ENCODE measurements at regions not wholly inside any gene's neighbourhood (a gene's known extent, or its start where the extent isn't known, plus 50 kb on each side); places are given as distances from the start of the nearest gene placed in this dataset.
"Not testable (repeated sequence)": the region's sequence is repeated elsewhere in the genome, so short reads cannot be mapped to it uniquely, and the experiment has no call there.

DNA sequence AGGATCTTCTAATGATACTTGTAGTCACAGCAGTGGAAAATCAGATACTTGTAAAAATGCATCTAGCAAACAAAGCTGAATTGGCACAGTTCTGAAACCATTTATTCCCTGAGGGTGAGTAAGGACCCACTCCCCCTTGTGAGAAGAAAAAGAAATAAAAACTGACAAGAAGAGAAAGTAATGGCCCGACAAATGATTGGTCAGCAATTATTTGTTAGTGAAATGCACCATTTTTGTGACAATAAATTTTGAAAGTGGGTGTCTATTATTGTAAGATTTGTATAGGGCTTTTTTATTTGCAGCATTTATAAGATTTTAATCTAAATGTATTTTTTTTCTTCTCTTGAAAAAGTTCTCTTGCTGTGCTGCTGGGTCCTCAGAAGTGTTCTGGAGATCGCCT is 600.8 kb downstream of the STK39 start:
- Histone ChIP-seq H3K4me1 (no peaks in the 10 kb centered on the region), H3K27me3 (no peaks in the 10 kb centered on the region), H3K4me3 (no peak overlapping the region), H3K9me3 (no peaks in the 10 kb centered on the region), H3K27ac (no peak overlapping the region), H3K36me3 (no peaks in the 10 kb centered on the region)
- TF ChIP-seq POLR2AphosphoS5 (IDR thresholded peaks at IDR 0.05) = no peak
- TF ChIP-seq, protein P1, sequence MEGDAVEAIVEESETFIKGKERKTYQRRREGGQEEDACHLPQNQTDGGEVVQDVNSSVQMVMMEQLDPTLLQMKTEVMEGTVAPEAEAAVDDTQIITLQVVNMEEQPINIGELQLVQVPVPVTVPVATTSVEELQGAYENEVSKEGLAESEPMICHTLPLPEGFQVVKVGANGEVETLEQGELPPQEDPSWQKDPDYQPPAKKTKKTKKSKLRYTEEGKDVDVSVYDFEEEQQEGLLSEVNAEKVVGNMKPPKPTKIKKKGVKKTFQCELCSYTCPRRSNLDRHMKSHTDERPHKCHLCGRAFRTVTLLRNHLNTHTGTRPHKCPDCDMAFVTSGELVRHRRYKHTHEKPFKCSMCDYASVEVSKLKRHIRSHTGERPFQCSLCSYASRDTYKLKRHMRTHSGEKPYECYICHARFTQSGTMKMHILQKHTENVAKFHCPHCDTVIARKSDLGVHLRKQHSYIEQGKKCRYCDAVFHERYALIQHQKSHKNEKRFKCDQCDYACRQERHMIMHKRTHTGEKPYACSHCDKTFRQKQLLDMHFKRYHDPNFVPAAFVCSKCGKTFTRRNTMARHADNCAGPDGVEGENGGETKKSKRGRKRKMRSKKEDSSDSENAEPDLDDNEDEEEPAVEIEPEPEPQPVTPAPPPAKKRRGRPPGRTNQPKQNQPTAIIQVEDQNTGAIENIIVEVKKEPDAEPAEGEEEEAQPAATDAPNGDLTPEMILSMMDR (IDR thresholded peaks at IDR 0.05) = no peak
- no peak for TF ChIP-seq EP300 (IDR thresholded peaks at IDR 0.05)
- no peak for TF ChIP-seq POLR2A (IDR thresholded peaks at IDR 0.05)
- 97 to 100% methylated on average over 2 of the region's 2 CpGs for WGBS, 2 donors (ENCODE audit: low coverage in 1 of 2)
- ATAC-seq = no peak

DNA sequence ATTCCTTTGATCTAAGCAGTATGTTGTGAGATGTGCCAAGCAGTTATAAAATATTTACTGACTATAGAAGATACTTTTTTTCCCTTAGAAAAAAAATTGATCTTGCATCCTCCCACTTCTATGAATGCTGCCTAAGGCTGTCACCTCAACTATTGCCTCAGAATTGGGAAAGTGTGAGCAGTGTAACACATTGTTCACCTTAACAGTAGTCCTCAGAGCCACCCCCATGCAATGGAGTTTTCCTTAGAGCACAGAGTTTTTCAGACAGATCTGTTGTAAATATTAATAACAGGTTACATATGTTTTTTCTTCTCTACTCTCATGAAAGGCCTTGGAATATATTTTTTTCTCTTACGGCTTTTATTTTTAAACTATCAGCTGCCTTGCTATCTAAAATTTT is 607.3 kb downstream of the STK39 start:
- WGBS, 2 donors (ENCODE audit: low coverage in 1 of 2) = 62% methylated on average over 1 of the region's 1 CpG; no CpG with 5 or more reads in 1 of the 2 donors
- H3K27me3 ChIP-seq = no peaks in the 10 kb centered on the region
- no peak overlapping the region for H3K4me3 ChIP-seq
- H3K27ac ChIP-seq = no peak overlapping the region
- TF ChIP-seq, protein P1 (IDR thresholded peaks at IDR 0.05) = no peak
- no peak for TF ChIP-seq POLR2A (IDR thresholded peaks at IDR 0.05)
- TF ChIP-seq POLR2AphosphoS5 (IDR thresholded peaks at IDR 0.05) = no peak
- TF ChIP-seq EP300 (IDR thresholded peaks at IDR 0.05) = no peak
- H3K9me3 ChIP-seq = peaks cover 0 to 8% (median 0%) of the 10 kb centered on the region in 3 donors
- no peaks in the 10 kb centered on the region for H3K4me1 ChIP-seq
- no peak for ATAC-seq
- no peaks in the 10 kb centered on the region for H3K36me3 ChIP-seq

DNA sequence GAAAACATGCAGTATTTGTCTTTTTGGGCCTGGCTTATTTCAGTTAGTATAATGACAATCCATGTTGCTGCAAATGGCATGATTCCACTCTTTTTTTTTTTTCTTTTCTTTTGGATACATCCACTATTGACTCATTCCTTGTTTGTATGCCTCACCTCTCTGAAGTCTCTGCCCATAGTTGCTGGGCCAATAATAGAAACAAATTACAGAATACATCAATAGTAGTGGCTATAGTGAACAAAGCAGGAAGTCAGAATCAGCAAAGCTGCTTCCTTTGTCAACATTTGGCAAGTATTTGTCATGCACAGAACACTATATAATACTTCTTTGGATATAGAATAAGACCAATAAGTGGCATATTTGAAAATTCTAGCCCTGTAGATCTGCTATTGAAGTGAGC is 609.7 kb downstream of the STK39 start:
- Histone ChIP-seq H3K4me3 (no peak overlapping the region), H3K36me3 (no peaks in the 10 kb centered on the region), H3K27me3 (no peaks in the 10 kb centered on the region), H3K4me1 (no peaks in the 10 kb centered on the region), H3K9me3 (peaks cover 0 to 8% (median 0%) of the 10 kb centered on the region in 3 donors), H3K27ac (no peak overlapping the region)
- no peak for ATAC-seq
- no peak for TF ChIP-seq EP300 (IDR thresholded peaks at IDR 0.05)
- no peak for TF ChIP-seq POLR2AphosphoS5 (IDR thresholded peaks at IDR 0.05)
- TF ChIP-seq POLR2A (IDR thresholded peaks at IDR 0.05) = no peak
- TF ChIP-seq, protein P1 (IDR thresholded peaks at IDR 0.05) = no peak

GRCh38 chr2:167632271-167632670 is 615.1 kb downstream of the STK39 start:
- not testable (repeated sequence) for H3K27ac ChIP-seq, ATAC-seq, H3K4me3 ChIP-seq, H3K4me1 ChIP-seq, H3K36me3 ChIP-seq, H3K9me3 ChIP-seq, H3K27me3 ChIP-seq
- WGBS, 2 donors (ENCODE audit: low coverage in 1 of 2) = 100% methylated on average over 1 of the region's 1 CpG

DNA sequence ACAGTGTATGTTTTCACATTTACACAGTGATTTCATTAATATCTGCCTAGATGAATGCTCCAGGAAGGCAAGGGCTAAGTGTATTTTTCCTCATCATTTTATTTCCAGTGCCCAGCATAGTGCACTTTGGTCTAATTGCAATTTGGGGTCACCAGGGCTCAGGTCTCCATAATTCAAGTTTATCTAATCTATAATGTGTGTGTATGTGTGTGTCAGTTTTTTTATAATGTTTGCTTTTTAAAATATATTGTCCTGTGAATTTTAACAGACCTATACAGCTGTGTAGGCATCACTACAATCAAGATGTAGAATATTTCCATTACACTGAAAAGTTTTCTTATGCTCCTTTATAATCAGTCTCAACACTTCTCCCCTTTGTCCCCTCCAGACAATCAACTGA is 620.4 kb downstream of the STK39 start:
- Histone ChIP-seq H3K4me3 (no peak overlapping the region), H3K36me3 (no peaks in the 10 kb centered on the region), H3K27ac (no peak overlapping the region), H3K9me3 (peaks cover 0 to 3% (median 0%) of the 10 kb centered on the region in 3 donors), H3K4me1 (no peaks in the 10 kb centered on the region), H3K27me3 (no peaks in the 10 kb centered on the region)
- no peak for ATAC-seq
- TF ChIP-seq, protein P1 (IDR thresholded peaks at IDR 0.05) = no peak
- no peak for TF ChIP-seq POLR2AphosphoS5 (IDR thresholded peaks at IDR 0.05)
- no peak for TF ChIP-seq EP300 (IDR thresholded peaks at IDR 0.05)
- no peak for TF ChIP-seq POLR2A (IDR thresholded peaks at IDR 0.05)

DNA sequence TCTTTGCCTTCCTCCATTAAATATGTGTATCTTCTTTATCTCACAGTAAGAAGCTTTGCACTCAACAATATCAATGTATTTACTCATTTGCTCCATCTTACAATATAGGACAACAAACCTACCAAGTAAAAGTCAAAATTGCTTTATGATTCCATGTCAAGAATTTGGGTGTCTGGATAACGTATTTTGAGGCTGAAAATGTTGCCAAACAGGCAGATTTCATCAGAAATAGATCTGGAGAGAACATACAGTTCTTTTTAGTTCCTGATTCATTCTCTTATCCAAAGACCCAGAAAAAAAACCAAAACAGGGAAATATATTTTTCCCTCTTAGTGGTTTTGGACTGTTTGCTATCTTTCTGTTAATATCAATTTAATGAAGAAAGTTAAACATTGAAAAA is 621.1 kb downstream of the STK39 start:
- no peaks in the 10 kb centered on the region for H3K27me3 ChIP-seq
- no peak overlapping the region for H3K27ac ChIP-seq
- H3K9me3 ChIP-seq = peaks cover 0 to 3% (median 0%) of the 10 kb centered on the region in 3 donors
- no peaks in the 10 kb centered on the region for H3K4me1 ChIP-seq
- WGBS, 2 donors (ENCODE audit: low coverage in 1 of 2) = 38 to 50% methylated on average over 1 of the region's 1 CpG
- TF ChIP-seq POLR2AphosphoS5 (IDR thresholded peaks at IDR 0.05) = no peak
- no peak for TF ChIP-seq EP300 (IDR thresholded peaks at IDR 0.05)
- no peak for TF ChIP-seq POLR2A (IDR thresholded peaks at IDR 0.05)
- TF ChIP-seq, protein P1 (IDR thresholded peaks at IDR 0.05) = no peak
- no peak overlapping the region for H3K4me3 ChIP-seq
- H3K36me3 ChIP-seq = no peaks in the 10 kb centered on the region
- ATAC-seq = no peak
